CD4-positive, alpha-beta T cell (primary cell): ENCODE measurements at regions not wholly inside any gene's neighbourhood (a gene's known extent, or its start where the extent isn't known, plus 50 kb on each side); places are given as distances from the start of the nearest gene placed in this dataset.

Experiments
- ATAC-seq: fragments of 200-7000 bp; cut with Tn5 transposase; one replicate; pipeline ENCODE4 v1.10.0; 2022; ENCODE audit warnings: mild to moderate bottlenecking; ENCODE audit not compliant: poor library complexity
- CTCF ChIA-PET: fragments of 350-600 bp; sonication (Branson Sonifier 250); formaldehyde crosslinking; loops from one replicate; lab custom pipeline; 2021; ENCODE audit warnings: antibody characterized with exemption, inconsistent platforms; lab: Charles Lee
- POLR2A ChIA-PET: fragments of 350-600 bp; sonication (Branson Sonifier 250); formaldehyde crosslinking; loops from one replicate; lab custom pipeline; 2021; ENCODE audit warnings: antibody characterized with exemption, inconsistent platforms; lab: Charles Lee
- DNase-seq, 14 experiments: peaks; one replicate each; pipeline ENCODE4 v3.0.0-alpha.2; 2013 to 2020; ENCODE audit warnings: mixed read lengths in 2 of 14
- H3K27ac ChIP-seq, 2 donors: one replicate each; pipeline versions ENCODE4 v1.5.1 to v1.7.0; 2013; ENCODE audit warnings: low read length in 2 of 2, low read depth in 1 of 2, mild to moderate bottlenecking in 1 of 2
- H3K27me3 ChIP-seq, 2 experiments: 1 replicate in 1 of 2; 2 replicates in 1 of 2; pipeline versions ENCODE4 v1.6.1 to v1.7.0; 2013; ENCODE audit warnings: low read length in 2 of 2, control low read depth in 1 of 2, mild to moderate bottlenecking in 1 of 2, moderate library complexity in 1 of 2; ENCODE audit not compliant: insufficient read depth in 2 of 2, control insufficient read depth in 1 of 2
- H3K36me3 ChIP-seq: one replicate; pipeline ENCODE4 v1.6.1; 2013; ENCODE audit warnings: low read length, control low read depth; ENCODE audit not compliant: insufficient read depth
- H3K4me1 ChIP-seq: one replicate; pipeline ENCODE4 v1.6.1; 2013; ENCODE audit warnings: low read length, control low read depth; ENCODE audit not compliant: insufficient read depth
- H3K4me3 ChIP-seq: one replicate; pipeline ENCODE4 v1.5.1; 2013; ENCODE audit warnings: mild to moderate bottlenecking, low read length, moderate library complexity
- H3K9me3 ChIP-seq, 2 experiments: 1 replicate in 1 of 2; 2 replicates in 1 of 2; pipeline versions ENCODE4 v1.6.1 to v1.7.0; 2013; ENCODE audit warnings: low read length in 2 of 2, mild to moderate bottlenecking in 2 of 2, control low read depth in 1 of 2, moderate library complexity in 1 of 2; ENCODE audit not compliant: control insufficient read depth in 1 of 2, insufficient read depth in 1 of 2
- H3K27ac Mint-ChIP-seq: one replicate; pipeline ENCODE4 v1.8.0; 2020; ENCODE audit warnings: mixed read lengths
- H3K27me3 Mint-ChIP-seq: one replicate; pipeline ENCODE4 v1.8.0; 2021; ENCODE audit warnings: mixed read lengths
- H3K36me3 Mint-ChIP-seq: one replicate; pipeline ENCODE4 v1.8.0; 2021; ENCODE audit warnings: low read depth, mixed read lengths
- H3K4me1 Mint-ChIP-seq: one replicate; pipeline ENCODE4 v1.8.0; 2021; ENCODE audit warnings: low read depth, mixed read lengths
- H3K4me3 Mint-ChIP-seq: one replicate; pipeline ENCODE4 v1.8.0; 2020; ENCODE audit warnings: mild to moderate bottlenecking, mixed read lengths
- H3K9me3 Mint-ChIP-seq: one replicate; pipeline ENCODE4 v1.8.0; 2020; ENCODE audit warnings: mixed read lengths
- intact Hi-C, 2 experiments: fragments of 100-400 bp; cut with DNase I in 1 of 2; cut with micrococcal nuclease in 1 of 2; formaldehyde crosslinking; loops; one replicate each; pipeline versions ENCODE4 v1.15.1 to v1.9.0; 2023 to 2025; cut with DNase I, micrococcal nuclease
- TF ChIP-seq, protein P1 (sequence below): fragments of 200-600 bp; IDR thresholded peaks from one replicate; pipeline ENCODE4 v1.8.0; 2022; ENCODE audit warnings: antibody characterized with exemption, mild to moderate bottlenecking

DNA sequence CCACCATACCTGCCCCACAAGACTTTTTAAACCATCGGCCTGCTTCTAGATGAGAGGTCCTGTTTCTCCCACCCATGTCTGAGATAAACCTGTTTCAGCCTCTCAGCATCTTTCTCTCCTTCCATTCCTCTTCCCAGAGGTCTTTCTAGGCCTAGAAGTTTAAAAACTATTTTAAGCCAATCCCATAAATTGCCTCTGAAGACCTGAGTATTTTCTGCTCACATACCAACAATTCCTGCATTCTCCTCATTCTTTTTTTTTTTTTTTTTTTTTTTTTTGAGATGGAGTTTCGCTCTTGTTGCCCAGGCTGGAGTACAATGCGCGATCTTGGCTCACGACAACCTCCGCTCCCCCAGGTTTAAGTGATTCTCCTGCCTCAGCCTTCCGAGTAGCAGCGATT, 262.9 kb upstream of the AUTS2 start:
- H3K27ac ChIP-seq = no peak overlapping the region
- intact Hi-C loops = no loop called here
- no peaks in the 10 kb centered on the region for H3K9me3 Mint-ChIP-seq
- no peak overlapping the region for H3K4me3 ChIP-seq
- DNase-seq (no peak), ATAC-seq (no peak)
- no peak overlapping the region for H3K4me3 Mint-ChIP-seq
- H3K27ac Mint-ChIP-seq = no peak overlapping the region
- CTCF ChIA-PET = no interaction called here
- TF ChIP-seq, protein P1, sequence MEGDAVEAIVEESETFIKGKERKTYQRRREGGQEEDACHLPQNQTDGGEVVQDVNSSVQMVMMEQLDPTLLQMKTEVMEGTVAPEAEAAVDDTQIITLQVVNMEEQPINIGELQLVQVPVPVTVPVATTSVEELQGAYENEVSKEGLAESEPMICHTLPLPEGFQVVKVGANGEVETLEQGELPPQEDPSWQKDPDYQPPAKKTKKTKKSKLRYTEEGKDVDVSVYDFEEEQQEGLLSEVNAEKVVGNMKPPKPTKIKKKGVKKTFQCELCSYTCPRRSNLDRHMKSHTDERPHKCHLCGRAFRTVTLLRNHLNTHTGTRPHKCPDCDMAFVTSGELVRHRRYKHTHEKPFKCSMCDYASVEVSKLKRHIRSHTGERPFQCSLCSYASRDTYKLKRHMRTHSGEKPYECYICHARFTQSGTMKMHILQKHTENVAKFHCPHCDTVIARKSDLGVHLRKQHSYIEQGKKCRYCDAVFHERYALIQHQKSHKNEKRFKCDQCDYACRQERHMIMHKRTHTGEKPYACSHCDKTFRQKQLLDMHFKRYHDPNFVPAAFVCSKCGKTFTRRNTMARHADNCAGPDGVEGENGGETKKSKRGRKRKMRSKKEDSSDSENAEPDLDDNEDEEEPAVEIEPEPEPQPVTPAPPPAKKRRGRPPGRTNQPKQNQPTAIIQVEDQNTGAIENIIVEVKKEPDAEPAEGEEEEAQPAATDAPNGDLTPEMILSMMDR = no peak
- H3K4me1 ChIP-seq = no peaks in the 10 kb centered on the region
- no peaks in the 10 kb centered on the region for H3K36me3 ChIP-seq
- H3K4me1 Mint-ChIP-seq = no peaks in the 10 kb centered on the region
- no peaks in the 10 kb centered on the region for H3K36me3 Mint-ChIP-seq
- no peaks in the 10 kb centered on the region for H3K27me3 Mint-ChIP-seq
- POLR2A ChIA-PET = no interaction called here
- peaks cover 0 to 14% of the 10 kb centered on the region in 2 experiments for H3K9me3 ChIP-seq
- no peaks in the 10 kb centered on the region for H3K27me3 ChIP-seq

DNA sequence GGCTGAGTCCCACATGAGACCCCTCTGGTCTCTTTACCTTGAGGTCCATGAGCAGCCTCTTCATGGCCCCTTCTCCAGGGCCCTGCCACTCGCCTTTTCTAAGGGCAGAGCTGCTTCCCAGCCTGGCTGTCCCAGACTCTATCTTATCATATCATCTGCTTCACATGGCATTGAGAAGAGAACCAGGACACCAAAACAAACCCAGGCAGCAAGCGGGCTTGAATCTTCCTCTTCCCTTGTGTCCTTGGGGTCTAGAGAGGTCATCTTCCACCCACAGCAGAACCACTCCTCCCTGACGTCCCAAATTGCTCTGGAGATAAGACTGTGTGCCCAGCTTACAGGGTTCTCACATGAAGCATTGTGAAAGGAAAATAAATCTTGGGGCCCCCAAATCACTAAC, 261.3 kb upstream of the AUTS2 start:
- Mint-ChIP-seq H3K4me3 (no peak overlapping the region), H3K27ac (no peak overlapping the region), H3K4me1 (no peaks in the 10 kb centered on the region), H3K27me3 (no peaks in the 10 kb centered on the region), H3K36me3 (no peaks in the 10 kb centered on the region), H3K9me3 (no peaks in the 10 kb centered on the region)
- ATAC-seq (no peak), DNase-seq (no peak)
- no peaks in the 10 kb centered on the region for H3K36me3 ChIP-seq
- intact Hi-C loops = no loop called here
- no peaks in the 10 kb centered on the region for H3K27me3 ChIP-seq
- ChIA-PET POLR2A (no interaction called here), CTCF (no interaction called here)
- H3K4me3 ChIP-seq = no peak overlapping the region
- peaks cover 0 to 18% of the 10 kb centered on the region in 2 experiments for H3K9me3 ChIP-seq
- no peak overlapping the region for H3K27ac ChIP-seq
- TF ChIP-seq, protein P1 = no peak
- H3K4me1 ChIP-seq = no peaks in the 10 kb centered on the region

DNA sequence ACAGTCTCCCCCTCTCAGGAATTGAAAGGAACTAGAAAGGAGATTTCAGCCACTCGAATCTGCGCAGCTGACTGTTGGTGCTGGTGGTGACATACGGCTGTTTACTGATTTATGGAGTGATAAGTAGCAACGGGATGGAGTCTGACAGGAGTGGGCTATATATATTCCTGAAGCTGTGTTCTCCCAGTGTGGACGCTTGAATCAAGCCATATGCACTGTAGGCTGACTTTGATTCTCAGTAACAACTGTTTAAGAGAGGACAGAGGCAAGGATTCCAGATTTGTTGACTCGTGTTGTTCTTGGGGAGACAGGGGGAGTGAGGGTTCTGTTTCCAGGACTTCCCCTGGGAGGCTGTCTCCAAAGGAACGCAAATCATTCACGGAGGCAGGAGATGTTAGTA, 260.1 kb upstream of the AUTS2 start:
- ATAC-seq = no peak
- intact Hi-C loops = no loop called here
- no peaks in the 10 kb centered on the region for H3K27me3 ChIP-seq
- H3K36me3 Mint-ChIP-seq = no peaks in the 10 kb centered on the region
- no peak overlapping the region for H3K27ac Mint-ChIP-seq
- CTCF ChIA-PET = no interaction called here
- no peak overlapping the region for H3K27ac ChIP-seq
- no peaks in the 10 kb centered on the region for H3K27me3 Mint-ChIP-seq
- DNase-seq = no peak
- TF ChIP-seq, protein P1 = no peak
- no peaks in the 10 kb centered on the region for H3K9me3 Mint-ChIP-seq
- no peak overlapping the region for H3K4me3 ChIP-seq
- no peaks in the 10 kb centered on the region for H3K36me3 ChIP-seq
- H3K4me1 ChIP-seq = no peaks in the 10 kb centered on the region
- POLR2A ChIA-PET = no interaction called here
- no peak overlapping the region for H3K4me3 Mint-ChIP-seq
- H3K4me1 Mint-ChIP-seq = no peaks in the 10 kb centered on the region
- peaks cover 0 to 23% of the 10 kb centered on the region in 2 experiments for H3K9me3 ChIP-seq
